GM23248 (cell line): ENCODE measurements at regions not wholly inside any gene's neighbourhood (a gene's known extent, or its start where the extent isn't known, plus 50 kb on each side); places are given as distances from the start of the nearest gene placed in this dataset.

Experiments used
- EZH2 ChIP-seq: fragments of 200-600 bp; sonication (generic); IDR thresholded peaks from 2 replicates; pipeline ENCODE4 v1.6.1; 2018; ENCODE audit warnings: antibody characterized with exemption, mild to moderate bottlenecking; ENCODE audit not compliant: insufficient read depth, poor library complexity, severe bottlenecking
- EZH2phosphoT487 ChIP-seq: fragments of 200-600 bp; sonication (generic); IDR thresholded peaks from 2 replicates; pipeline ENCODE4 v1.6.1; 2018; ENCODE audit warnings: antibody characterized with exemption, moderate library complexity, mild to moderate bottlenecking, low read depth; ENCODE audit not compliant: insufficient read depth

- no peak for TF ChIP-seq EZH2
- no peak for TF ChIP-seq EZH2phosphoT487
These were observed 857.8 kb upstream of the B3GALT2 start for GRCh38 chr1:194043984-194044755.
